DND-41 (cell line): ENCODE measurements at regions not wholly inside any gene's neighbourhood (a gene's known extent, or its start where the extent isn't known, plus 50 kb on each side); places are given as distances from the start of the nearest gene placed in this dataset.
"Not testable (repeated sequence)": the region's sequence is repeated elsewhere in the genome, so short reads cannot be mapped to it uniquely, and the experiment has no call there.

Experiments used
- CTCF ChIP-seq: IDR thresholded peaks from 2 replicates; pipeline ENCODE4 v1.5.1; 2012; ENCODE audit warnings: borderline replicate concordance, low read length, moderate library complexity, mild to moderate bottlenecking; ENCODE audit not compliant: poor library complexity, severe bottlenecking; ENCODE audit errors: extremely low read depth
- EZH2 ChIP-seq: IDR thresholded peaks from 3 replicates; pipeline ENCODE4 v1.6.1; 2012; ENCODE audit warnings: borderline replicate concordance, low read depth, mild to moderate bottlenecking, moderate library complexity, low read length, inconsistent platforms; ENCODE audit not compliant: severe bottlenecking

GRCh38 chr9:626114-626513, 215.4 kb upstream of the DMRT1 start:
- not testable (repeated sequence) for TF ChIP-seq CTCF, EZH2
